Ishikawa (cell line): ENCODE measurements at regions not wholly inside any gene's neighbourhood (a gene's known extent, or its start where the extent isn't known, plus 50 kb on each side); places are given as distances from the start of the nearest gene placed in this dataset.

Experiments
- CEBPB ChIP-seq: IDR thresholded peaks from 2 replicates; pipeline ENCODE4 v1.6.1; 2012
- CREB1 ChIP-seq: IDR thresholded peaks from 2 replicates; pipeline ENCODE4 v1.6.1; 2012; ENCODE audit warnings: low read depth
- EGR1 ChIP-seq: IDR thresholded peaks from 2 replicates; pipeline ENCODE4 v1.6.1; 2012
- EP300 ChIP-seq: IDR thresholded peaks from 2 replicates; pipeline ENCODE4 v1.6.1; 2012; ENCODE audit warnings: borderline replicate concordance
- FOXM1 ChIP-seq: IDR thresholded peaks from 2 replicates; pipeline ENCODE4 v1.6.1; 2012; ENCODE audit warnings: low read depth, borderline replicate concordance
- NFIC ChIP-seq: IDR thresholded peaks from 2 replicates; pipeline ENCODE4 v1.6.1; 2012
- RAD21 ChIP-seq: IDR thresholded peaks from 2 replicates; pipeline ENCODE4 v1.6.1; 2012; ENCODE audit warnings: low read depth
- TAF1 ChIP-seq: IDR thresholded peaks from 2 replicates; pipeline ENCODE4 v1.6.1; 2012; ENCODE audit warnings: low read depth, mild to moderate bottlenecking
- TCF12 ChIP-seq: IDR thresholded peaks from 2 replicates; pipeline ENCODE4 v1.6.1; 2012; ENCODE audit warnings: low read depth
- TEAD4 ChIP-seq: IDR thresholded peaks from 2 replicates; pipeline ENCODE4 v1.6.1; 2012
- YY1 ChIP-seq: IDR thresholded peaks from 2 replicates; pipeline ENCODE4 v1.6.1; 2012; ENCODE audit warnings: low read depth
- ZBTB7A ChIP-seq: IDR thresholded peaks from 2 replicates; pipeline ENCODE4 v1.6.1; 2012; ENCODE audit warnings: low read depth
- TF ChIP-seq, protein P1 (sequence below): IDR thresholded peaks from 2 replicates; pipeline ENCODE4 v1.6.1; 2012
- TF ChIP-seq, protein P2 (sequence below): IDR thresholded peaks from 2 replicates; pipeline ENCODE4 v1.6.1; 2012
- TF ChIP-seq, protein P3 (sequence below): IDR thresholded peaks from 2 replicates; pipeline ENCODE4 v1.6.1; 2012; ENCODE audit warnings: low read depth, mild to moderate bottlenecking

DNA sequence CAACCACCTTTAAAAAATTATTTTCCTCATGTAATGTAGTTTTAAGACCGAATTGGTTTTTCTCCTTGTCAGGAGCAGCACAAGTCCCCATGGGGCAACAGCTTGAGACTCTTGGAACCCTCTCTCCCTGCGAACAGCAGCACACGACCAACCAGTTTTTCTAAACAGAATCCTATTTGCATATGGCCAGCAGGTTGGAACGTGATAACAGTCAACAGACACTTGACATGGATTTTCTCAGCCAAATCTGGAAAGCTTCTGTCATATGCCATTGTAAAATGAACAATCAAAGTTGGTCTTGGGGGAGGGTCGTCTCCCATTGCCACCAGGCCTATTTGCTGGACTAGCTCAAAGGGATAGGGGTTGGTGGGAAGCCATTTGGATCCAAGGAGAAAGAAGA is 1915.0 kb upstream of the FLRT2 start:
- TF ChIP-seq CEBPB (no peak), EGR1 (no peak), YY1 (no peak)
- TF ChIP-seq, protein P1, sequence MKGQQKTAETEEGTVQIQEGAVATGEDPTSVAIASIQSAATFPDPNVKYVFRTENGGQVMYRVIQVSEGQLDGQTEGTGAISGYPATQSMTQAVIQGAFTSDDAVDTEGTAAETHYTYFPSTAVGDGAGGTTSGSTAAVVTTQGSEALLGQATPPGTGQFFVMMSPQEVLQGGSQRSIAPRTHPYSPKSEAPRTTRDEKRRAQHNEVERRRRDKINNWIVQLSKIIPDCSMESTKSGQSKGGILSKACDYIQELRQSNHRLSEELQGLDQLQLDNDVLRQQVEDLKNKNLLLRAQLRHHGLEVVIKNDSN: no peak

DNA sequence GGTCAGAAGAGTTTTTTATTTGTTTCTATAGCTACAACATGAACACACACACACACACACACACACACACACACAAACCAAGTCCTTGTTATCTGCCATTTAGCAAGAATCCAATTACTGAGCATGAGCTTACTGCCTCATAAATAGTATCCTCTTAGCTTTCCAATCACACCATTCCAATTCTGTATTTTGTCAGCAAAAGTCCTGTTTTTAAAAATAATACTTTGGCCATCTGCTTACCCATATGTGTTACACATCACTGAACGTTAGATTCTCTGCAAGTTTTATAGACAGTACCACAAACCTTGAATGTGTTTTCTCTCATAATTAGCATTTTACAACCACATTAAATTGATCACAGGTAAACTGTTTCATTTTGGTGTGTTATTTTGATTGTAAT is 1905.4 kb upstream of the FLRT2 start:
- TF ChIP-seq RAD21 (no peak), EP300 (no peak), CREB1 (no peak), NFIC (no peak), FOXM1 (no peak), TEAD4 (no peak), TAF1 (no peak), YY1 (no peak), TCF12 (no peak), EGR1 (no peak), ZBTB7A (no peak), CEBPB (no peak)
- TF ChIP-seq, protein P1: no peak
- TF ChIP-seq, protein P2, sequence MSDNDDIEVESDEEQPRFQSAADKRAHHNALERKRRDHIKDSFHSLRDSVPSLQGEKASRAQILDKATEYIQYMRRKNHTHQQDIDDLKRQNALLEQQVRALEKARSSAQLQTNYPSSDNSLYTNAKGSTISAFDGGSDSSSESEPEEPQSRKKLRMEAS: no peak
- TF ChIP-seq, protein P3, sequence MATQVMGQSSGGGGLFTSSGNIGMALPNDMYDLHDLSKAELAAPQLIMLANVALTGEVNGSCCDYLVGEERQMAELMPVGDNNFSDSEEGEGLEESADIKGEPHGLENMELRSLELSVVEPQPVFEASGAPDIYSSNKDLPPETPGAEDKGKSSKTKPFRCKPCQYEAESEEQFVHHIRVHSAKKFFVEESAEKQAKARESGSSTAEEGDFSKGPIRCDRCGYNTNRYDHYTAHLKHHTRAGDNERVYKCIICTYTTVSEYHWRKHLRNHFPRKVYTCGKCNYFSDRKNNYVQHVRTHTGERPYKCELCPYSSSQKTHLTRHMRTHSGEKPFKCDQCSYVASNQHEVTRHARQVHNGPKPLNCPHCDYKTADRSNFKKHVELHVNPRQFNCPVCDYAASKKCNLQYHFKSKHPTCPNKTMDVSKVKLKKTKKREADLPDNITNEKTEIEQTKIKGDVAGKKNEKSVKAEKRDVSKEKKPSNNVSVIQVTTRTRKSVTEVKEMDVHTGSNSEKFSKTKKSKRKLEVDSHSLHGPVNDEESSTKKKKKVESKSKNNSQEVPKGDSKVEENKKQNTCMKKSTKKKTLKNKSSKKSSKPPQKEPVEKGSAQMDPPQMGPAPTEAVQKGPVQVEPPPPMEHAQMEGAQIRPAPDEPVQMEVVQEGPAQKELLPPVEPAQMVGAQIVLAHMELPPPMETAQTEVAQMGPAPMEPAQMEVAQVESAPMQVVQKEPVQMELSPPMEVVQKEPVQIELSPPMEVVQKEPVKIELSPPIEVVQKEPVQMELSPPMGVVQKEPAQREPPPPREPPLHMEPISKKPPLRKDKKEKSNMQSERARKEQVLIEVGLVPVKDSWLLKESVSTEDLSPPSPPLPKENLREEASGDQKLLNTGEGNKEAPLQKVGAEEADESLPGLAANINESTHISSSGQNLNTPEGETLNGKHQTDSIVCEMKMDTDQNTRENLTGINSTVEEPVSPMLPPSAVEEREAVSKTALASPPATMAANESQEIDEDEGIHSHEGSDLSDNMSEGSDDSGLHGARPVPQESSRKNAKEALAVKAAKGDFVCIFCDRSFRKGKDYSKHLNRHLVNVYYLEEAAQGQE: no peak

DNA sequence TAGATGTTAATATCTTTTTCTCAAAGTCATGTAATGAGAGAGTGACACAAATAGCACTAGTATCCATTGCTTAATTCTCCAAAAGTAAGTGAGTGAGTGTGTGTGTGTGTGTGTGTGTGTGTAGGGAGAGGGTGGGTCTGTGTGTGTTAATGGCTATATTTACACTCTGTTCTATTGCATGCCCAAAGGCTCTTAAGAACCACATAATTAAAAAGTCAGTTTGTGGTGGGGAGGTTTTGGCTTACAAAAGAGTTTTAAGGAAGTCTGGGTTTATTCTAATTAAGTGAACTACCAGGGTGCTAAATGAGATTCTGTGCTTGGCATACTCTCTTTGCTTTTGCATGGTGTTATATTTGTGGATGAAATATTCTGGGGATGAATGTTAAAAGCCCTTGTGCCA is 1897.6 kb upstream of the FLRT2 start:
- TF ChIP-seq, protein P3: no peak
- TF ChIP-seq EGR1 (no peak), TEAD4 (no peak), TCF12 (no peak), CEBPB (no peak), YY1 (no peak), RAD21 (no peak), NFIC (no peak), TAF1 (no peak)

DNA sequence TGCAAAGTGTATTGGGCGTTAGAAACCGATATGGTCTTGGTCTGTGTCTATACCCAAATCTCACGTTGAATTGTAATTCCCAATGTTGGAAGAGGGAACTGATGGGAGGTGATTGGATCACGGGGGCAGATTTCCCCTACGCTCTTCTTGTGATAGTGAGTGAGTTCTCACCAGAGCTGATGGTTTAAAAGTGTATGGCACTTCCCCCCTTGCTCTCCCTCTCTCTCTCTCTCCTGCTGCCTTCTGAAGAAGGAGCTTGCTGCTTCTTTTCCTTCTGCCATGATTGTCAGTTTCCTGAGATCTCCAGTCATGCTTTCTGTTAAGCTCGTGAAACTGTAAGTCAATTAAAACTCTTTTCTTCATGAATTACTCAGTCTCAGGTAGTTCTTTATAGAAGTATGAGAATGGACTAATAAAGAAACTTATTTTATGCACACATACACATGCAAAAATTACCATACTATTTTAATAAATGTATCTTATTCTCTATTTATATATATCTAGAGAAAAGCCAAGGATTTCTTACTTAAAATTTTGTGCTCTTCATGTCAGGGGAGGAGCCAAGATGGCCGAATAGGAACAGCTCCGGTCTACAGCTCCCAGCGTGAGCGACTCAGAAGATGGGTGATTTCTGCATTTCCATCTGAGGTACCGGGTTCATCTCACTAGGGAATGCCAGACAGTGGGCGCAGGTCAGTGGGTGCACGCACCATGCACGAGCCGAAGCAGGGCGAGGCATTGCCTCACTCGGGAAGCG is 1891.0 kb upstream of the FLRT2 start:
- no peak for TF ChIP-seq CEBPB
- no peak for TF ChIP-seq ZBTB7A
- no peak for TF ChIP-seq NFIC
- TF ChIP-seq, protein P2: no peak
- no peak for TF ChIP-seq EGR1
- TF ChIP-seq, protein P1: no peak
- no peak for TF ChIP-seq FOXM1
- TF ChIP-seq, protein P3: no peak
- no peak for TF ChIP-seq TAF1
- no peak for TF ChIP-seq EP300
- TF ChIP-seq TEAD4: no peak
- TF ChIP-seq RAD21: no peak
- TF ChIP-seq YY1: no peak
- TF ChIP-seq TCF12: no peak
- no peak for TF ChIP-seq CREB1
